ENCODE measurements at regions not wholly inside any gene's neighbourhood (a gene's known extent, or its start where the extent isn't known, plus 50 kb on each side); places are given as distances from the start of the nearest gene placed in this dataset.
A peak's percentile ranks its signal among the peaks of the same experiment; 100 is the strongest.

DNA sequence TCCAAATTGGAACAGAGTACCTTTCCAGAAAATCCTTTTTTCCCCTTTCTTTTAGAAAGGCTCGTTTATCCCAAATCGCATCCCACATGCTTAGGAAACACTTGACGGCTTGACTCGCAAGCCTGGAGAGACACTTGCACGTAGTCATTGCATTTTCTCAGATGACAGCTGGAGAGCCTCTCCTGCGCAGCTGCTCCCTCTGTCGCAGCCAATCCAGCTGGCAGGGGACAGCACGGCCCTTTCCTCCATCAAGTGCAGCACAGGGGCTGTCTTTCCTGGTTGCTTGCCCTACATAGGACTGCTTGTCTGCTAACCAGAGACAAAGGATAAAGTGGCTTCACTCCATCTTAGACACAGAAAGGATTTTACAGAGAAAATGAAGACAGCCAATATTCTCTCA, 77.6 kb upstream of the RGS17 start:
- DNase-seq = peak; percentile 77

DNA sequence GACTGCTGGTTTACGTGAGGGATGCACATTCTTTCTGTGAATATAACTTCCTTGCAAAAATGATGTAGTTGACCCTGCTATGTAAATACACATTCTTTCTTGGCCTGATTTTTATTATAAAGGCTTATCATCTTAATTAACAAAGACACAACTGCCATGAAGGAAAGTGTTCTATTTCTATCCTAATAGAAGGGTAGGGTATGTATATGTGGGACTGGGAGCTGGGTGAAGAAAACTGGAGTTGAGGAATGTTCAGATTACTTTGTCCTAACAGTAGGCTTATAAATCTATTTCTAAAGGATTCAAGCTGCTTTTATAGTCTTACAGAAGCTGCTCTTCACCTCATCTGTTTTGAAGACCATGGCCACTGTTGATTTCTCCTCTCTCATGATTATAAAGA, 76.5 kb upstream of the RGS17 start:
- DNase-seq = no peak

DNA sequence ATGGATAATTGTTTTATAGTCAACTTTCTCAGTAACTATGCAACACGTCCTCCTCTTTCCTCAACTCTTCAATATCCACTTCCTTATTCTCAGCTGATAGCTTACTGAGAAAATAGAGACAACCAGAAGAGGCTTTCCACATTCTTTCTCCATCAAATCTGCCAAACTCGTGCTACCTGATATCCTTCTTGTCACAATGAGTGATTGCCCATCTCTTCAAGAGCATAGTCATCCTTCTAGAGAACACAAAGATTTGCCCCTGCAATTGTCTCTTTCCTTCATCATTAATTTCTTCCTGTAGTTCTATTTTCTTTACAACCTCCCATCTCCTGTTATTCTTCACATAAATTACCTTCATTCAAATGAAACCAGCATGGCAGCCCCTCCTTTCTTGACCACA, 75.9 kb upstream of the RGS17 start:
- no peak for DNase-seq

DNA sequence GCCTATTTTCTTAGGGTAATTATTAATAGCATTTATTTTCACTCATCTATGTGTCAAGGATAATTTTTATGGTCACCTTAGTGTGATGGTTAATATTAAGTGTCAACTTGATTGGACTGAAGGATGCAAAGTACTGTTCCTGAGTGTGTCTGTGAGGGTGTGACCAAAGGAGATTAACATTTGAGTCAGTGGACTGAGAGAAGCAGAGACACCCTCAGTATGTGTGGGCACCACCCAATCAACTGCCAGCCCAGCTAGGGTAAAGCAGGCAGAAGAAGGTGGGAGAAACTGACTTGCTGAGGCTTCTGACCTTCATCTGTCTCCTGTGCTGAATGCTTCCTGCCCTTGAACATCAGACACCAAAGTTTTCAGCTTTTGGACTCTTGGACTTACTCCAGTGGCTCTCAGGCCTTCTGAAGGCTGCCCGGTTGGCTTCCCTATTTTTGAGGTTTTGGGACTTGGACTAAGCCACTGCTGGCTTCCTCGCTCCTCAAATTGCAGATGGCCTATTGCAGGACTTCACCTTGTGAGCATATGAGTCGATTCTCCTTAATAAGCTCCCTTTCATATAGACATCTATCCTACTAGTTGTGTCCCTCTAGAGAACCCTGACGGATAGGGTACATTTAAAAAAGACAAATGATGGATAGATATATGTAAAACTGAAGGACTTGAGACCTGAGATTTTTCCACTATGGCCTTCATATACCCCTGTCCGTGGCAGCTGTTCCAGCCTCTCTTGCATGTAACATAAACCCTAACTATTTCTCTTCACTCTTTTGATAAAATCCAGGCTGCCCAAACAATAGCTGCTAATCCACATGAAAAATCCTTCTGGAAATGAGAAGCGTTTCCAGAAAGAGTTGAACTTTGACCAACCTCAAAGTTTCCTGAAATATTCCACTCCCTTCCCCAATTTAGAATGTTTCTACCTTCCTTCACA, 62.1 kb upstream of the RGS17 start:
- DNase-seq = no peak

DNA sequence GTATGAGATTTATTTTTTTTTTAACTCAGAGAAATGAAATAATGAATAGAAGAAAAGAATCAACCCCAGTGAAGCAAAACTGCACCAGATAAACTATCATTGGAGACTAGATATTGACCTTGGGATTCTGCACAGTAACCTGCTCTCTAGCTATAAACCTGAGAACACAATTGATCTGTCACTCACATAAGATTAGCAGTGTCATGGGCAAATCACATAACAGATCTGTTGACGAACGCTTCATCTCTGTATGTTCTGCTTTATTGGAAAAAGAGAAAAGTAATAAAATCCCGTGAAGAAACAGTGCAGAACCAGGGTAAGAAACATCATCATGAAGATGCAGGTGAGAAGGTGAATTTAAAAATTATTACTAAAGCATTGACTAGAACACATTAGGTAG, 52.8 kb upstream of the RGS17 start:
- no peak for DNase-seq

Measured in NCI-H2029 treated with DMSO at 0.1 percent for 48 hours (cell line).